HEK293 (cell line): ENCODE measurements at regions not wholly inside any gene's neighbourhood (a gene's known extent, or its start where the extent isn't known, plus 50 kb on each side); places are given as distances from the start of the nearest gene placed in this dataset.

Experiments
- ELK4 ChIP-seq: IDR thresholded peaks from 2 replicates; pipeline ENCODE4 v1.6.1; 2011; ENCODE audit warnings: mild to moderate bottlenecking, low read depth, low read length, borderline replicate concordance
- GFI1B ChIP-seq: fragments of 450-650 bp; formaldehyde crosslinking; IDR thresholded peaks from 2 replicates; pipeline ENCODE4 v1.5.1; 2016; ENCODE audit warnings: missing biosample characterization, missing genetic modification characterization
- MEIS1 ChIP-seq: sonication (generic); formaldehyde crosslinking; IDR thresholded peaks from 2 replicates; pipeline ENCODE4 v1.8.1; 2022; ENCODE audit warnings: missing genetic modification reagents, mild to moderate bottlenecking, borderline replicate concordance
- SETDB1 ChIP-seq: IDR thresholded peaks from one replicate; pipeline ENCODE4 v1.6.1; 2017; ENCODE audit warnings: mild to moderate bottlenecking, low read length, moderate library complexity, mixed read lengths; ENCODE audit not compliant: insufficient read length
- ZNF112 ChIP-seq: fragments of 450-650 bp; formaldehyde crosslinking; IDR thresholded peaks from 2 replicates; pipeline ENCODE4 v1.5.0; 2017; ENCODE audit warnings: missing biosample characterization, missing genetic modification characterization
- ZNF114 ChIP-seq: fragments of 450-650 bp; formaldehyde crosslinking; IDR thresholded peaks from 2 replicates; pipeline ENCODE4 v1.5.0; 2017; ENCODE audit warnings: missing biosample characterization, missing genetic modification characterization
- ZNF175 ChIP-seq: fragments of 450-650 bp; formaldehyde crosslinking; IDR thresholded peaks from 2 replicates; pipeline ENCODE4 v1.5.1; 2016; ENCODE audit warnings: missing biosample characterization, missing genetic modification characterization
- ZNF23 ChIP-seq: fragments of 450-650 bp; formaldehyde crosslinking; IDR thresholded peaks from 2 replicates; pipeline ENCODE4 v1.5.1; 2016; ENCODE audit warnings: missing biosample characterization, missing genetic modification characterization, borderline replicate concordance
- ZNF248 ChIP-seq: fragments of 450-650 bp; formaldehyde crosslinking; IDR thresholded peaks from 2 replicates; pipeline ENCODE4 v1.5.1; 2017; ENCODE audit warnings: missing biosample characterization, missing genetic modification characterization
- TF ChIP-seq, protein P1 (sequence below): fragments of 450-650 bp; formaldehyde crosslinking; IDR thresholded peaks from 2 replicates; pipeline ENCODE4 v1.5.1; 2017; ENCODE audit warnings: missing biosample characterization, missing genetic modification characterization
- TF ChIP-seq, protein P2 (sequence below): fragments of 450-650 bp; formaldehyde crosslinking; IDR thresholded peaks from 2 replicates; pipeline ENCODE4 v1.5.1; 2016; ENCODE audit warnings: missing biosample characterization, missing genetic modification characterization
- TF ChIP-seq, protein P3 (sequence below): fragments of 450-650 bp; formaldehyde crosslinking; IDR thresholded peaks from 2 replicates; pipeline ENCODE4 v1.5.1; 2016; ENCODE audit warnings: missing biosample characterization, missing genetic modification characterization

DNA sequence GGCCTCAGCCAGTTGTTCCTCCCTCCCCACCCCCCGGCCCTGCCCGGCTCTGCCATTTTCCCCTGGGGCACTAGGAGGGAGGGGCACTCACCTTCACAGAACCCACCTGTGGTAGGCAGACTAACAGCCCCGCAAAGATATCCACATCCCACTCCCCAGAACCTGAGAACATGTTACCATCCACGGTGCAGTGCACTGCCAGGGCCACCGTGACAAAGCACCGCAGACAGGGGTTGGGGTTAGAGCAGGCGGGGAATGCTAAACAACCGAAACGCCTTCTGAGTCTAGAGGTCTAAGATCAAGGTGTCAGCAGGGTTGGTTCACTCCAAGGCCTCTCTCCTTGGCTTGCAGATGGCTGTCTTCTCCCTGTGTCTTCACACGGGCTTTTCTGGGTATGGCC is 57.4 kb upstream of the NCOR2 start:
- no peak for TF ChIP-seq ZNF23 (tag by site-specific recombination)
- TF ChIP-seq, protein P1, sequence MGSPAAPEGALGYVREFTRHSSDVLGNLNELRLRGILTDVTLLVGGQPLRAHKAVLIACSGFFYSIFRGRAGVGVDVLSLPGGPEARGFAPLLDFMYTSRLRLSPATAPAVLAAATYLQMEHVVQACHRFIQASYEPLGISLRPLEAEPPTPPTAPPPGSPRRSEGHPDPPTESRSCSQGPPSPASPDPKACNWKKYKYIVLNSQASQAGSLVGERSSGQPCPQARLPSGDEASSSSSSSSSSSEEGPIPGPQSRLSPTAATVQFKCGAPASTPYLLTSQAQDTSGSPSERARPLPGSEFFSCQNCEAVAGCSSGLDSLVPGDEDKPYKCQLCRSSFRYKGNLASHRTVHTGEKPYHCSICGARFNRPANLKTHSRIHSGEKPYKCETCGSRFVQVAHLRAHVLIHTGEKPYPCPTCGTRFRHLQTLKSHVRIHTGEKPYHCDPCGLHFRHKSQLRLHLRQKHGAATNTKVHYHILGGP (tag by site-specific recombination), result no peak
- no peak for TF ChIP-seq ZNF248 (tag by site-specific recombination)
- TF ChIP-seq ZNF175, result no peak
- no peak for TF ChIP-seq ZNF114 (tag by site-specific recombination)
- no peak for TF ChIP-seq GFI1B (tag by site-specific recombination)
- TF ChIP-seq ZNF112 (tag by site-specific recombination), result no peak
- no peak for TF ChIP-seq ELK4
- no peak for TF ChIP-seq MEIS1
- TF ChIP-seq, protein P2, sequence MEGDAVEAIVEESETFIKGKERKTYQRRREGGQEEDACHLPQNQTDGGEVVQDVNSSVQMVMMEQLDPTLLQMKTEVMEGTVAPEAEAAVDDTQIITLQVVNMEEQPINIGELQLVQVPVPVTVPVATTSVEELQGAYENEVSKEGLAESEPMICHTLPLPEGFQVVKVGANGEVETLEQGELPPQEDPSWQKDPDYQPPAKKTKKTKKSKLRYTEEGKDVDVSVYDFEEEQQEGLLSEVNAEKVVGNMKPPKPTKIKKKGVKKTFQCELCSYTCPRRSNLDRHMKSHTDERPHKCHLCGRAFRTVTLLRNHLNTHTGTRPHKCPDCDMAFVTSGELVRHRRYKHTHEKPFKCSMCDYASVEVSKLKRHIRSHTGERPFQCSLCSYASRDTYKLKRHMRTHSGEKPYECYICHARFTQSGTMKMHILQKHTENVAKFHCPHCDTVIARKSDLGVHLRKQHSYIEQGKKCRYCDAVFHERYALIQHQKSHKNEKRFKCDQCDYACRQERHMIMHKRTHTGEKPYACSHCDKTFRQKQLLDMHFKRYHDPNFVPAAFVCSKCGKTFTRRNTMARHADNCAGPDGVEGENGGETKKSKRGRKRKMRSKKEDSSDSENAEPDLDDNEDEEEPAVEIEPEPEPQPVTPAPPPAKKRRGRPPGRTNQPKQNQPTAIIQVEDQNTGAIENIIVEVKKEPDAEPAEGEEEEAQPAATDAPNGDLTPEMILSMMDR, result no peak
- no peak for TF ChIP-seq SETDB1
- TF ChIP-seq, protein P3, sequence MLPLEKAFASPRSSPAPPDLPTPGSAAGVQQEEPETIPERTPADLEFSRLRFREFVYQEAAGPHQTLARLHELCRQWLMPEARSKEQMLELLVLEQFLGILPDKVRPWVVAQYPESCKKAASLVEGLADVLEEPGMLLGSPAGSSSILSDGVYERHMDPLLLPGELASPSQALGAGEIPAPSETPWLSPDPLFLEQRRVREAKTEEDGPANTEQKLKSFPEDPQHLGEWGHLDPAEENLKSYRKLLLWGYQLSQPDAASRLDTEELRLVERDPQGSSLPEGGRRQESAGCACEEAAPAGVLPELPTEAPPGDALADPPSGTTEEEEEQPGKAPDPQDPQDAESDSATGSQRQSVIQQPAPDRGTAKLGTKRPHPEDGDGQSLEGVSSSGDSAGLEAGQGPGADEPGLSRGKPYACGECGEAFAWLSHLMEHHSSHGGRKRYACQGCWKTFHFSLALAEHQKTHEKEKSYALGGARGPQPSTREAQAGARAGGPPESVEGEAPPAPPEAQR, result no peak
